ENCODE measurements at regions not wholly inside any gene's neighbourhood (a gene's known extent, or its start where the extent isn't known, plus 50 kb on each side); places are given as distances from the start of the nearest gene placed in this dataset.

- intact Hi-C loops (cut with micrococcal nuclease): no loop called here
Measured at GRCh38 chr3:72153477-72154314, 368.7 kb upstream of the PROK2 start.

- intact Hi-C loops (cut with micrococcal nuclease): no loop called here
Measured at GRCh38 chr3:72152551-72153476, 367.9 kb upstream of the PROK2 start.

- intact Hi-C loops (cut with micrococcal nuclease): no loop called here
Measured at GRCh38 chr3:72151465-72152238, 366.7 kb upstream of the PROK2 start.

- intact Hi-C loops (cut with micrococcal nuclease): no loop called here
Measured at GRCh38 chr3:72150634-72151412, 365.9 kb upstream of the PROK2 start.

- intact Hi-C loops (cut with micrococcal nuclease): no loop called here
Measured at GRCh38 chr3:72149645-72150300, 364.8 kb upstream of the PROK2 start.

GRCh38 chr3:72147600-72147999 is 362.7 kb upstream of the PROK2 start:
- intact Hi-C loops (cut with micrococcal nuclease): no loop called here

- intact Hi-C loops (cut with micrococcal nuclease): no loop called here
Measured at GRCh38 chr3:72145506-72146380, 360.8 kb upstream of the PROK2 start.

GRCh38 chr3:72144773-72145505 is 360.0 kb upstream of the PROK2 start:
- intact Hi-C loops (cut with micrococcal nuclease): no loop called here

GRCh38 chr3:72143966-72144717 is 359.2 kb upstream of the PROK2 start:
- intact Hi-C loops (cut with micrococcal nuclease): no loop called here

GRCh38 chr3:72143322-72143721 is 358.4 kb upstream of the PROK2 start:
- intact Hi-C loops (cut with micrococcal nuclease): no loop called here

- intact Hi-C loops (cut with micrococcal nuclease): no loop called here
Measured at GRCh38 chr3:72142028-72142427, 357.1 kb upstream of the PROK2 start.

GRCh38 chr3:72141264-72141663 is 356.3 kb upstream of the PROK2 start:
- intact Hi-C loops (cut with micrococcal nuclease): no loop called here

GRCh38 chr3:72139316-72139715 is 354.4 kb upstream of the PROK2 start:
- intact Hi-C loops (cut with micrococcal nuclease): loop anchor here (2.0 kb wide), 2 partner anchors 157 to 307 kb away; partner anchors contain the start of gene RYBP

- intact Hi-C loops (cut with micrococcal nuclease): loop anchor here (1.0 to 2.0 kb wide), 3 partner anchors 38 to 309 kb away; partner anchors contain the start of gene RYBP
Measured at GRCh38 chr3:72137865-72138861, 353.2 kb upstream of the PROK2 start.

GRCh38 chr3:72135636-72136035 is 350.7 kb upstream of the PROK2 start:
- intact Hi-C loops (cut with micrococcal nuclease): no loop called here

GRCh38 chr3:72134989-72135451 is 350.1 kb upstream of the PROK2 start:
- intact Hi-C loops (cut with micrococcal nuclease): no loop called here

Measured in T-helper 1 cell treated with Interleukin-12 subunit alpha and Interleukin-12 subunit beta and Interleukin-4 antibody, amounts not matched to agents 30 ng/mL and 1 ng/mL, for 36 hours (primary cell).